Activated CD4-positive, alpha-beta memory T cell treated with anti-CD3 and anti-CD28 coated beads, Interleukin-2, amount 10 ng/mL, durations not matched to agents 7 days and 5 days (primary cell): ENCODE measurements at regions not wholly inside any gene's neighbourhood (a gene's known extent, or its start where the extent isn't known, plus 50 kb on each side); places are given as distances from the start of the nearest gene placed in this dataset.

Experiments
- CTCF ChIA-PET: fragments of 350-600 bp; sonication (Branson Sonifier 250); formaldehyde crosslinking; loops from one replicate; lab custom pipeline; 2021; ENCODE audit warnings: antibody characterized with exemption, inconsistent platforms; lab: Charles Lee
- POLR2A ChIA-PET: fragments of 350-600 bp; sonication (Branson Sonifier 250); formaldehyde crosslinking; loops from one replicate; lab custom pipeline; 2021; ENCODE audit warnings: antibody characterized with exemption; lab: Charles Lee
- DNase-seq: peaks from one replicate; pipeline ENCODE4 v3.0.0-alpha.2; 2020
- H3K27ac Mint-ChIP-seq: one replicate; pipeline ENCODE4 v1.8.0; 2021; ENCODE audit warnings: mild to moderate bottlenecking, mixed read lengths
- H3K27me3 Mint-ChIP-seq: one replicate; pipeline ENCODE4 v1.8.0; 2021; ENCODE audit warnings: mixed read lengths
- H3K36me3 Mint-ChIP-seq: one replicate; pipeline ENCODE4 v1.8.0; 2021; ENCODE audit warnings: low read depth, mixed read lengths
- H3K4me1 Mint-ChIP-seq: one replicate; pipeline ENCODE4 v1.8.0; 2021; ENCODE audit warnings: mixed read lengths
- H3K4me3 Mint-ChIP-seq: one replicate; pipeline ENCODE4 v1.8.0; 2021; ENCODE audit warnings: mild to moderate bottlenecking, mixed read lengths
- H3K9me3 Mint-ChIP-seq: one replicate; pipeline ENCODE4 v1.8.0; 2021; ENCODE audit warnings: mixed read lengths

DNA sequence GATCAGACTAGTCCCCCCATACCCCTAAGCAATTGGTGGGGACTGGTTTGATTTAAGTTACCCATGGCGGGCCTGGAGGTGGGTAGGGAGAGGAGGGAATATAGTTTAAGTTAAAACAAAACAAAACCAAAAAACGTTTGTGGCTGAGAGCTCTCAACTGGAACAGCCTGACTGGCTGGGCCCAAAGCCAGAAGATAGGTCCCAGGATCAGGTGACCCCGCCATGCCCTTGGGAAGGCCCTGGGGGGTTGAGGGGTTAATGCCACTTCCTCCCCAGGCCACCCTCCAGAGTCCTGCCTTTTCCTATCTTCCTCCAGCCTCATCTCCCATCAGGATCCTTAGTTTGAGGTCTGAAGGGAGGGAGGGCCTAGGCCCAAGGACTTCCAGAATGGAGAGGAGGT lies 82.3 kb upstream of the LHX1 start:
- POLR2A ChIA-PET, result no interaction called here
- Mint-ChIP-seq H3K4me3 (no peak overlapping the region), H3K27me3 (peaks cover 10% of the 10 kb centered on the region), H3K27ac (no peak overlapping the region), H3K9me3 (no peaks in the 10 kb centered on the region), H3K36me3 (no peaks in the 10 kb centered on the region), H3K4me1 (peaks cover 23% of the 10 kb centered on the region)
- DNase-seq, result no peak
- CTCF ChIA-PET, result interaction anchor here (1.0 kb wide), 1 partner anchor 227 kb away, joined by 3 read pairs; no protein-coding TSS in a partner anchor

DNA sequence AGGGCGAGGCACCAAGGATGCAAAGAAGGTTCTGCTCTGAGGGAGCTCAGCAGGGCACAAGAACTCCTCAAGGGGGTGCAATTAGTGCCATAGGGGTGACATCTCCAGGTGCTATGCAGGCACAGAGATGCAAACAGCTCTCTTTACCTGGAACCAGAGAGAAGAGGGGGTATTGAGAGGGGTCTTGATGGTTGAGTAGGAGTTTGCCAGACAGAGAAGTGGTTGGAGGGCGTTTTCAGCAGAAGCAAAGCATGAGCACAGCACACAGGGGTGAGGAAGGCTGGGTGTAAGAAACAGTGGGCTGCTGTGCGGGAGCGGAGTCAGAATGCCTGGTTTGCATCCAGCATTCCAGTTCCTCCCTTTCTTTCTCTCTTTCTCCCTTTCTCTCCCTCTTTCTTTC lies 81.8 kb upstream of the LHX1 start:
- CTCF ChIA-PET, result interaction anchor here (1.0 kb wide), 1 partner anchor 226 kb away, joined by 3 read pairs; no protein-coding TSS in a partner anchor
- H3K4me1 Mint-ChIP-seq, result peaks cover 19% of the 10 kb centered on the region
- no peaks in the 10 kb centered on the region for H3K36me3 Mint-ChIP-seq
- POLR2A ChIA-PET, result no interaction called here
- no peak for DNase-seq
- no peak overlapping the region for H3K27ac Mint-ChIP-seq
- no peaks in the 10 kb centered on the region for H3K9me3 Mint-ChIP-seq
- no peak overlapping the region for H3K4me3 Mint-ChIP-seq
- peaks cover 10% of the 10 kb centered on the region for H3K27me3 Mint-ChIP-seq

DNA sequence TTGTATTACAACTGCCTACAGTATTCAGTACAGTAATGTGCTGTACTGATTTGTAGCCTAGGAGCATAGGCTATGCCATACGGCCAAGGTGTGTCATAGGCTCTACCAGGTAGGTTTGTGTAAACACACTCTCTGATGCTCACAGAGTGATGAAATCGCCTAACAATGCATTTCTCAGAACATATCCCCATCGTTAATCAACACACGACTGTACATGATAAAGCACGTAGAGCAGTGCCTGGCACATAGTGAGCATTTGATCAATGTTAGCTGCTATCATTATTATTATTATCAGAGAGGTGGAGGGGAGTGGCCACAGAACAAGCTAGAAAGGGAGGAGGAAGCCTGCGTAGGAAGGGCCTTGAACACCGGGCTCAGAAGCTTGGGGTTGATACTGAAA lies 81.1 kb upstream of the LHX1 start:
- Mint-ChIP-seq H3K36me3 (no peaks in the 10 kb centered on the region), H3K9me3 (no peaks in the 10 kb centered on the region), H3K4me3 (no peak overlapping the region), H3K27ac (no peak overlapping the region), H3K27me3 (peaks cover 12% of the 10 kb centered on the region), H3K4me1 (peaks cover 11% of the 10 kb centered on the region)
- no peak for DNase-seq
- CTCF ChIA-PET, result no interaction called here
- POLR2A ChIA-PET, result no interaction called here

DNA sequence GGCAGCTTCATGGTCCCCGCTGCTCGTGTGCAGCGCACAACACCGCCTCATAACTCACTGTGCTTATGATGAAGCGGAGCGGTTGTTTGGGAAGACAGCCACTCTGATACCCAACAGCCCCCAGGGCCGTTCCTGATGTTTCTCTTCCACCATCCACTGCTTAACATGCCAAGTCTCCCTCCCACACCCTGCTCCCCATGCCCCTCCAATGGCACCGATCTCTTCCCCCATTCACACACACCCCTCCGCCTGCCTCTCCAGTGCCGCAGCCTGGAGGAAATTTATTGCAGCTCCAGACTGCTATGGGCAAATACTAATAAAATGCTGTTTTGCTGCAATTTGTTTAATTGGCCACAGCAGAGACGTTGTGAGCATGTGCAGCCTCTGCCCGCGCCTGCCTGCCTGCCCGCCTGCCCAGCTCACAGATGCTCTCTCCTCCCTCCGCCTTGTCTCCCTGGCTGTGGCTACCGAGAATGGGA lies 80.3 kb upstream of the LHX1 start:
- DNase-seq, result no peak
- Mint-ChIP-seq H3K4me3 (no peak overlapping the region), H3K27me3 (peaks cover 12% of the 10 kb centered on the region), H3K9me3 (no peaks in the 10 kb centered on the region), H3K4me1 (peaks cover 7% of the 10 kb centered on the region), H3K36me3 (no peaks in the 10 kb centered on the region), H3K27ac (no peak overlapping the region)
- ChIA-PET CTCF (no interaction called here), POLR2A (no interaction called here)

DNA sequence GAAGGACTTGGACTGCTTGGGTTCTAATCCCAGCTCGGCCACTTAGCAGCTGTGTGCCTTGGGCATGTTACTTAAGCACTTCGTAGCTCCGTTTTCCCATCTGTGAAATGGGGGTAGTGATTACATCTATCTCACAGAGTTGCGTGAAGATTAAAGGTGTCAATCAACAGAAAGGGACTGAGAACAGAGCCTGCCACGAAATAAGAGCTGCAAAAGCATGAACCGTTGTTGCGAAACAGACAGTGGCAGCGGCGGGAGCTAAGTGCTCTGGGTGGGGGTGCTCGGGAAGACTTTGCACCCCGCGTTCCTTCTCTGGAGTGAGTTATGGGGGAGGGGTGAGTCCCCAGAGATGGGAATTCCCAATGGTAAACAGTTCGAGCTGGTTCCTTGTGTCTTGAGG lies 79.6 kb upstream of the LHX1 start:
- Mint-ChIP-seq H3K4me3 (no peak overlapping the region), H3K27me3 (peaks cover 8% of the 10 kb centered on the region), H3K4me1 (peaks cover 7% of the 10 kb centered on the region), H3K27ac (no peak overlapping the region), H3K36me3 (no peaks in the 10 kb centered on the region), H3K9me3 (no peaks in the 10 kb centered on the region)
- CTCF ChIA-PET, result no interaction called here
- no peak for DNase-seq
- POLR2A ChIA-PET, result no interaction called here

DNA sequence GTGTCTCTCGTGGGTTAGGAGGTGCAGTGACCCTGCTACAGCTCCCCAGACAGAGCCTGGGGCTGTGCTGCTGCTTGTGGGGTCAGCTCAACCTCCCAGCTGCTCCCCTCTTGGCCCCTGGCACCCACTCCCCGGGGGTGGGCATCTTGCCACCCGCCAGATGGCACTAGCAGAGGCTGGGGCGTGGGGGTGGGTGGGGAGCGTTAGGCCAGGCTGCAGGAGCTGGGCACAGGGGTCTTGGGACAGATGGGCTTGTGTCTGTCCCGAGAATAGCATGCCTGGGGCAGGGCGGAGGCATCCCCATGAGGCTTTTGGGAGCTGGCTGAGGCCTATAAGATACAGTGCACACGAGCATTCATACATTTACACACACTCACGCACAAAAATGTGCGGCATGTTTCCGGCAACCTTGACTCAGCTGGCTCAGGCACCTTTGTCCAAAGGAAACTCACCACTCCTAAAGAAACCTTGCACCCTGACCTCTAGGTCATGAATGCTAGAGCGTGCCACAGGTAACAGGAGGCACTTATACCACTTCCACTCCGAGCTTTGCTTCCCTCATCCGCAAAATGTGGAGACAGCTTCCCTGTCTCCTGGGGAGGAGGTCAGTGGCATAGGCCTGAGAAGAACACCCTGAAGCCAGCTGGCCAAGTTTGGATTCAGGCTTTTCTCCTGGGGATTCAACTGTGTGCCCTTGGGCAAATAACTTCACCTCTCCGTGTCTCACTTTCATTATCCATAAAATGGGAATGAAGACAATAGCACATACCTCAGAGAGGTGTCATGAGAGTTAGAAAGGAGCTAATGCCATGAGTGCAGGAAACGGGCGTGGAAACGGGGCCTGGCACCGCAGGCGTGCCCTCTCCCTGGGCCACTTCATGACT lies 78.9 kb upstream of the LHX1 start:
- H3K4me3 Mint-ChIP-seq, result no peak overlapping the region
- no peak for DNase-seq
- no peaks in the 10 kb centered on the region for H3K9me3 Mint-ChIP-seq
- H3K4me1 Mint-ChIP-seq, result peaks cover 5% of the 10 kb centered on the region
- no peak overlapping the region for H3K27ac Mint-ChIP-seq
- peaks cover 7% of the 10 kb centered on the region for H3K27me3 Mint-ChIP-seq
- ChIA-PET POLR2A (no interaction called here), CTCF (interaction anchor here (0.6 kb wide), 1 partner anchor 338 kb away, joined by 3 read pairs; no protein-coding TSS in a partner anchor)
- H3K36me3 Mint-ChIP-seq, result no peaks in the 10 kb centered on the region

DNA sequence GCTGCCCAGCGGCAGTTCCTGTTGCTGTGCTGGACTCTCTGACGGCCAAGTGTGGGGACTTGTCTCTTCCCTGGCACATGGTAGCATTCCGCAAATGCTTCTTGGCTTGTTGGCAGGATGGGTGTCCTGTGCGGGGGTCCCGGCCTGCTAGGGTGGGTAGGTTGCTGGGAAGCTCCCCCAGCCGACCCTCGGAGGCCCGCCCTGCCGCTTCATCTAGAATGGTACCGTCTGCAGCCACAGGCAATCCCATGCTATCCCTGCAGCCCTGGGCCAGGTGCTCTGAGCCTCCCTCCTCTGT lies 78.3 kb upstream of the LHX1 start:
- H3K27ac Mint-ChIP-seq, result no peak overlapping the region
- POLR2A ChIA-PET, result no interaction called here
- H3K4me3 Mint-ChIP-seq, result no peak overlapping the region
- no peak for DNase-seq
- H3K4me1 Mint-ChIP-seq, result peaks cover under 1% of the 10 kb centered on the region
- H3K36me3 Mint-ChIP-seq, result no peaks in the 10 kb centered on the region
- peaks cover 7% of the 10 kb centered on the region for H3K27me3 Mint-ChIP-seq
- CTCF ChIA-PET, result interaction anchor here (0.6 kb wide), 1 partner anchor 338 kb away, joined by 3 read pairs; no protein-coding TSS in a partner anchor
- no peaks in the 10 kb centered on the region for H3K9me3 Mint-ChIP-seq

DNA sequence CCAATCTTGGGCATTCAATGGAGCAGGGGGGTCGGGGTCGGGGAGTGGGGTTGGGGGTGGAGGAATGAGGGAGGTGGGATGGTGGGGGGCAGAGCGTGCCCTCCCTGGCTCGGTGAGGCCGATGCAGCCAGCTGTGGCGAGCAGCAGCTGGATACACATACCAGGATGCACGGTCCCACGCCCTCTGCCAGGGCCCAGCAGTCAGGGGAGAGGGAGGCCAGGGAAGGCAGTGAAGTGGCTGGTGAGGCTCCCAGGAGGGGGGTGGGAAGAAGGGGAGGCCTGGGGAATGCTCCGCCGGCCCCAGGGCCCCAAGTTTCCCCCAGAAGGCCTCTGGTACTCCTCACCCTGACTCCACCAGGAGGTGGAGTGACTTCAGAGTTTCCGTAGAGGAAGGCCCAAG lies 77.6 kb upstream of the LHX1 start:
- H3K9me3 Mint-ChIP-seq, result no peaks in the 10 kb centered on the region
- no peak overlapping the region for H3K27ac Mint-ChIP-seq
- no peaks in the 10 kb centered on the region for H3K36me3 Mint-ChIP-seq
- ChIA-PET CTCF (no interaction called here), POLR2A (no interaction called here)
- peaks cover 7% of the 10 kb centered on the region for H3K27me3 Mint-ChIP-seq
- no peak for DNase-seq
- H3K4me1 Mint-ChIP-seq, result no peaks in the 10 kb centered on the region
- H3K4me3 Mint-ChIP-seq, result no peak overlapping the region

DNA sequence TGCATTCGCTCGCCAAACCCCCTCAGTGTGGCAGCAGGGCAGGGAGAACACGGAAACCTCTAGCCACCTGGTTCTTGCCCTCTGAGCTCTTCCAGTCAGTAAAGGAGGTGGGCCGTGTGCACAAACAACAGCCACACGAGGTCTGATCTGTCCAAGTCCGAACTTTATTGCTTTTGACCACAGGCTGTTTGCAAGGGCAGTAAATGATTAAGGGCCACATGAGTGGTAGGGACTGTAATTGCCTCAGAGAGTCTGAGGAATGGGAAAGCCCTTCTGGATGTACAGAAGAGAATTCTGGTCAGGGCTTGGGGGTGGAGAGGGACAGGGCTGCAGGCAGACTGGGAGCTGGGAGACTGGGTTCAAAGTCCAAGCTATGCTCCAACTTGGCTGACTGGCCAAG lies 75.7 kb upstream of the LHX1 start:
- ChIA-PET POLR2A (no interaction called here), CTCF (no interaction called here)
- Mint-ChIP-seq H3K4me3 (no peak overlapping the region), H3K36me3 (no peaks in the 10 kb centered on the region), H3K9me3 (no peaks in the 10 kb centered on the region), H3K27ac (no peak overlapping the region), H3K4me1 (no peaks in the 10 kb centered on the region), H3K27me3 (peaks cover 6% of the 10 kb centered on the region)
- no peak for DNase-seq

DNA sequence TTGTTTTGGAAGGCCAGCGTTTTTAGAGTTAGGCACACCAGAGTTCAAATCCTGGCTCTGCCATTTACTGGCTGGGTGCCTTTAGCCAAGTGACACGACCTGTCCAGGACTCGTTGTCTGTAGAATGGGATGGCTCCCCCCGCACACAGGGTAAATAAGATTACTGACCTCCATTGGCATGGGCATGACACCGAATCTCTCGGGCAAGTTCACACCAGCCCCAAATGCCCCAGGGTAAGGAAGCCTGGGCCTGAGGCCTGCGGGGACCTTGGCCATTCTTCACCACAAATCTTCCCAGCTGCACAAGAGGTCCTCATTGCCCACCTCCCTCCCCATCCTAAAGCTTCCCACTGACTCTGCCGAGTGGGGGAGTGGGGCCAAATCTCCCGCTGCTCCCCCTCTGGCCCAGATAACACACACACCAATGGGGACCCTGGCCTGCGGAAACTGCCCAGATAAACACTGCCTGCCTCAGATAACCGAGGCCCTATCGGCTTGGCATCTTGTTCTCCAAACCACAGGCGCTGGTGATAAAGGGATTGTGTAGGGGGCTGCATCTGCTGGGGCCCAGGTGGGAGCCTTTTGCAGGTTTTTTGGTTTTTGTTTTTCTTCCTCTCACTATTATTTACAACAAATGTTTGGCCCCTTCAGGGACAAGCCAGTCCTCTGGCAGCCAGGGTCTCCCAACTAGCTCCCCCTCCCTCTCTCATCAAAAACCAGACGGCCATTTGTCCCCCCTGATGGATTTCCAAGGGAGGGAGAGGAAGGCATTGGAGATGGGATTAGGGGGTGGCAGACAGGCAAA lies 75.0 kb upstream of the LHX1 start:
- CTCF ChIA-PET, result no interaction called here
- Mint-ChIP-seq H3K4me3 (no peak overlapping the region), H3K36me3 (no peaks in the 10 kb centered on the region), H3K27ac (no peak overlapping the region), H3K4me1 (no peaks in the 10 kb centered on the region), H3K9me3 (no peaks in the 10 kb centered on the region), H3K27me3 (peaks cover 6% of the 10 kb centered on the region)
- POLR2A ChIA-PET, result interaction anchor here (0.6 kb wide), 1 partner anchor 294 kb away, joined by 3 read pairs; no protein-coding TSS in a partner anchor
- DNase-seq, result no peak

DNA sequence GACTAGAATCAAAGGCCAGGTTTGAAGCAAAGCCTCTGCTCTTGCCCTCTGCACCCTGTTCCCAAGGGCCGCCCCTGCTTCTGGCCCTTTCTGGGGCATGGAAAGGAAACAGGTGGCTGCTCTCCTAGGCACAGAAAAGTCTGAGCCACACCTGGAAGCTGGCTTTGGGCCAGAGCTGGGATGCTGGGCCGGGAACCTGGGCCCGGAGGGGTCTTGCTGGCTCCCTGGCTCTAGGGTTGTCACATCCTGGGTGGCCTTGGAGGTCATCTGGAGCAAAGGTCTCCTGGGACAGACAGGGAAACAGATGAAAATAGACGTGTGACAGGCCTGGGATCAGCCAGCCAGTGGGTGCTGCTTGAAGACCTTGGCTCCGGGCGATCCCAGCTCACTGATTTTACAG lies 74.1 kb upstream of the LHX1 start:
- Mint-ChIP-seq H3K4me1 (no peaks in the 10 kb centered on the region), H3K27ac (no peak overlapping the region), H3K36me3 (no peaks in the 10 kb centered on the region), H3K4me3 (no peak overlapping the region), H3K9me3 (no peaks in the 10 kb centered on the region), H3K27me3 (peaks cover 8% of the 10 kb centered on the region)
- ChIA-PET POLR2A (no interaction called here), CTCF (no interaction called here)
- DNase-seq, result no peak

DNA sequence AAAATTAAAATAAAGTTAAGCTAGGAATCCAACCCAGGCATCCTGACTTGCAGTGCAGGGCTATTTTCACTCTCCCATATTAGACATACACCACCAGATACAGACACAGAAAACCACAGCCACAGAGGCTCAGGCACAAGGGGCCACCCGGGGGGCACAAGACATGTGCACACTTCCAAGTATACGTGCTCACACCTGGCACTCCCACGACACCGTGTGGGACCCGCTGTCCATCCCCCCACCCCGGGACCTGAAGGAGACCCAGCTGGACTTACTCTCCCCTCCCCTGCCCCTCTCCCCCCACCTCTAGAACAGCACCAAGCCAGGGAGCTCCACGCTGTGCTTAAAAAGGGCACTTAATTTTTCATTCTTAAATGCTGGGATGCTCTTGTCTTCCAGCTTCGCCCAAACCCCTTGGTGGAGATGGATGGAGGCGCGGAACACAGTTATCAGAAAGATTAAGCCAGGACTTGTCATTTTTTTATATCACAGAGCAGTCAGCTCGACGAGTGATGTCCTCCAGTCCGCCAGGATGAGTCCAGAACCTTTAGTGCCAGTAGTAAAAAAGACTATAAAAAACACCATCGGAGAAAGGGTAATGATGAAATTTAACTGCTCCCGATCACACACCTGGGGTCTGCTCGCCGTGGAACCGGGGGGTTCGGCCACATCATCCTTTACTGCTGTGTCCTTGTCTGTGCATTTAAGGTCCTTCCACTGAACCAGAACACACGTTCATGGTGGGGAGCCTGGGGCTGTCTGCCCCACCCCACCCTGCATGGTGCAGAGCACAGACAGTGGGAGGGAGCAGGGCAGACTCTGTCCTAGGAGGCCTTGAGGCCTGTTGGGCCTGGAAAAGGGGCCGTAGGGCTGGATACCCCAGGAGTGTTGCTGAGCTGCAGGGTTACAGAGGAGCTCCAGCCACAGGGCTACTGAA lies 73.3 kb upstream of the LHX1 start:
- H3K36me3 Mint-ChIP-seq, result no peaks in the 10 kb centered on the region
- DNase-seq, result no peak
- H3K4me1 Mint-ChIP-seq, result no peaks in the 10 kb centered on the region
- CTCF ChIA-PET, result no interaction called here
- POLR2A ChIA-PET, result no interaction called here
- H3K4me3 Mint-ChIP-seq, result no peak overlapping the region
- H3K9me3 Mint-ChIP-seq, result no peaks in the 10 kb centered on the region
- no peak overlapping the region for H3K27ac Mint-ChIP-seq
- H3K27me3 Mint-ChIP-seq, result peaks cover 9% of the 10 kb centered on the region
